ENCODE measurements at regions not wholly inside any gene's neighbourhood (a gene's known extent, or its start where the extent isn't known, plus 50 kb on each side); places are given as distances from the start of the nearest gene placed in this dataset.

DNA sequence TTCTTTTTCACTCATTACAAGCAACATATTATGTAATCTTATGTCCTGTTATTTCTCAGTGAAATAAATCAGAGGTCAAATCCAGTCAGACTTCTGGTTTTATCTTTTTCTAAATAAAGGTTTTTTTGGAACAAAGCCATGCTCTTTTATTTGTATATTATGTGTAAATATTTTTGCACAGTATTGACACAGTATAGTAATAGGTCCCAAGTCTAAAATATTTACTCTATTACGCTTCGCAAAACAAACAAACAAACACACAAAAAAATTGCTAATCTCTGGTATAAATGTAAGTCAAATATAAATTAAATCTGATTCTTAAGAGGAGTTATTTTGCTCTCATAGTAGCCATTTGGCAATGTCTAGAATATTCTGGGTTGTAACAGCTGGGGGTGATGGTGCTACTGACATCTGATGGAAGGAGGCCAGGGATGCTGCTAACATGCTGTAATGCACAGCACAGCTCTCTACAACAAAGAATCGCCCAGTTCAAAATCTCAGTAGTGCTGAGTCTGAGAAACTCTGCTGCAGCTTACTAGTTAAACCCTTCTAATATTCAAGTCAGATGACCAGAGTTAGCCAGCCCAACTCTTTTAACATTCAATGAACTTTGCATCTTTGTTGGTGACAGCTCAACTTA lies 602.1 kb downstream of the RAB28 start:
- TF ChIP-seq, protein P1, sequence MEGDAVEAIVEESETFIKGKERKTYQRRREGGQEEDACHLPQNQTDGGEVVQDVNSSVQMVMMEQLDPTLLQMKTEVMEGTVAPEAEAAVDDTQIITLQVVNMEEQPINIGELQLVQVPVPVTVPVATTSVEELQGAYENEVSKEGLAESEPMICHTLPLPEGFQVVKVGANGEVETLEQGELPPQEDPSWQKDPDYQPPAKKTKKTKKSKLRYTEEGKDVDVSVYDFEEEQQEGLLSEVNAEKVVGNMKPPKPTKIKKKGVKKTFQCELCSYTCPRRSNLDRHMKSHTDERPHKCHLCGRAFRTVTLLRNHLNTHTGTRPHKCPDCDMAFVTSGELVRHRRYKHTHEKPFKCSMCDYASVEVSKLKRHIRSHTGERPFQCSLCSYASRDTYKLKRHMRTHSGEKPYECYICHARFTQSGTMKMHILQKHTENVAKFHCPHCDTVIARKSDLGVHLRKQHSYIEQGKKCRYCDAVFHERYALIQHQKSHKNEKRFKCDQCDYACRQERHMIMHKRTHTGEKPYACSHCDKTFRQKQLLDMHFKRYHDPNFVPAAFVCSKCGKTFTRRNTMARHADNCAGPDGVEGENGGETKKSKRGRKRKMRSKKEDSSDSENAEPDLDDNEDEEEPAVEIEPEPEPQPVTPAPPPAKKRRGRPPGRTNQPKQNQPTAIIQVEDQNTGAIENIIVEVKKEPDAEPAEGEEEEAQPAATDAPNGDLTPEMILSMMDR (IDR thresholded peaks at IDR 0.05; ENCODE audit: low read depth, low read length, missing input control) = no peak
- TF ChIP-seq NR2F2 (IDR thresholded peaks at IDR 0.05) (no peak), TAF1 (conservative IDR thresholded peaks at IDR 0.05) (no peak), YY1 (IDR thresholded peaks at IDR 0.05) (no peak), RXRA (IDR thresholded peaks at IDR 0.05) (no peak), JUND (IDR thresholded peaks at IDR 0.05) (peak in 1 of 2 donors; percentile 11)
- TF ChIP-seq, protein P2, sequence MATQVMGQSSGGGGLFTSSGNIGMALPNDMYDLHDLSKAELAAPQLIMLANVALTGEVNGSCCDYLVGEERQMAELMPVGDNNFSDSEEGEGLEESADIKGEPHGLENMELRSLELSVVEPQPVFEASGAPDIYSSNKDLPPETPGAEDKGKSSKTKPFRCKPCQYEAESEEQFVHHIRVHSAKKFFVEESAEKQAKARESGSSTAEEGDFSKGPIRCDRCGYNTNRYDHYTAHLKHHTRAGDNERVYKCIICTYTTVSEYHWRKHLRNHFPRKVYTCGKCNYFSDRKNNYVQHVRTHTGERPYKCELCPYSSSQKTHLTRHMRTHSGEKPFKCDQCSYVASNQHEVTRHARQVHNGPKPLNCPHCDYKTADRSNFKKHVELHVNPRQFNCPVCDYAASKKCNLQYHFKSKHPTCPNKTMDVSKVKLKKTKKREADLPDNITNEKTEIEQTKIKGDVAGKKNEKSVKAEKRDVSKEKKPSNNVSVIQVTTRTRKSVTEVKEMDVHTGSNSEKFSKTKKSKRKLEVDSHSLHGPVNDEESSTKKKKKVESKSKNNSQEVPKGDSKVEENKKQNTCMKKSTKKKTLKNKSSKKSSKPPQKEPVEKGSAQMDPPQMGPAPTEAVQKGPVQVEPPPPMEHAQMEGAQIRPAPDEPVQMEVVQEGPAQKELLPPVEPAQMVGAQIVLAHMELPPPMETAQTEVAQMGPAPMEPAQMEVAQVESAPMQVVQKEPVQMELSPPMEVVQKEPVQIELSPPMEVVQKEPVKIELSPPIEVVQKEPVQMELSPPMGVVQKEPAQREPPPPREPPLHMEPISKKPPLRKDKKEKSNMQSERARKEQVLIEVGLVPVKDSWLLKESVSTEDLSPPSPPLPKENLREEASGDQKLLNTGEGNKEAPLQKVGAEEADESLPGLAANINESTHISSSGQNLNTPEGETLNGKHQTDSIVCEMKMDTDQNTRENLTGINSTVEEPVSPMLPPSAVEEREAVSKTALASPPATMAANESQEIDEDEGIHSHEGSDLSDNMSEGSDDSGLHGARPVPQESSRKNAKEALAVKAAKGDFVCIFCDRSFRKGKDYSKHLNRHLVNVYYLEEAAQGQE (IDR thresholded peaks at IDR 0.05) = no peak
